Muscle of leg (tissue), 3 donors: ENCODE measurements at regions not wholly inside any gene's neighbourhood (a gene's known extent, or its start where the extent isn't known, plus 50 kb on each side); places are given as distances from the start of the nearest gene placed in this dataset.
"Not testable (repeated sequence)": the region's sequence is repeated elsewhere in the genome, so short reads cannot be mapped to it uniquely, and the experiment has no call there.

Source experiments
- DNase-seq: peaks from one replicate; pipeline ENCODE4 v3.0.0; 2013
- H3K27ac ChIP-seq: one replicate; pipeline ENCODE4 v1.5.1; 2013; ENCODE audit warnings: mild to moderate bottlenecking, low read length, control low read depth
- H3K27me3 ChIP-seq: one replicate; pipeline ENCODE4 v1.6.1; 2013; ENCODE audit warnings: low read length; ENCODE audit not compliant: control insufficient read depth, insufficient read depth
- H3K36me3 ChIP-seq: one replicate; pipeline ENCODE4 v1.6.1; 2013; ENCODE audit warnings: low read length; ENCODE audit not compliant: control insufficient read depth, insufficient read depth
- H3K4me1 ChIP-seq: one replicate; pipeline ENCODE4 v1.6.1; 2013; ENCODE audit warnings: low read length; ENCODE audit not compliant: control insufficient read depth, insufficient read depth
- H3K4me3 ChIP-seq: one replicate; pipeline ENCODE4 v1.5.1; 2013; ENCODE audit warnings: low read length, control low read depth
- H3K9me3 ChIP-seq: replicated peaks from 2 replicates; pipeline ENCODE4 v1.6.1; 2013; ENCODE audit warnings: low read depth, low read length; ENCODE audit not compliant: control insufficient read depth
- WGBS: methylation state at CpG from one replicate; pipeline ENCODE4 v1.1.5; 2013; ENCODE audit warnings: missing lambda C conversion rate; ENCODE audit not compliant: insufficient coverage; 5-methylcytosine and 5-hydroxymethylcytosine counted together

GRCh38 chr10:26952094-26952493, 91.3 kb upstream of the ABI1 start:
- H3K9me3 ChIP-seq = no peaks in the 10 kb centered on the region
- no peaks in the 10 kb centered on the region for H3K36me3 ChIP-seq
- 60% methylated on average over 1 of the region's 3 CpGs for WGBS
- H3K4me3 ChIP-seq = no peak overlapping the region
- no peaks in the 10 kb centered on the region for H3K4me1 ChIP-seq
- no peak for DNase-seq
- no peaks in the 10 kb centered on the region for H3K27me3 ChIP-seq
- no peak overlapping the region for H3K27ac ChIP-seq

- no peaks in the 10 kb centered on the region for H3K9me3 ChIP-seq
- H3K27me3 ChIP-seq = no peaks in the 10 kb centered on the region
- H3K27ac ChIP-seq = no peak overlapping the region
- WGBS = no CpG with 5 or more reads among the region's 1 CpG
- no peaks in the 10 kb centered on the region for H3K36me3 ChIP-seq
- DNase-seq = no peak
- H3K4me3 ChIP-seq = no peak overlapping the region
- H3K4me1 ChIP-seq = no peaks in the 10 kb centered on the region
Observed at GRCh38 chr10:26951650-26952049, 90.9 kb upstream of the ABI1 start.

- H3K27me3 ChIP-seq = peaks cover 6% of the 10 kb centered on the region
- H3K4me3 ChIP-seq = no peak overlapping the region
- H3K27ac ChIP-seq = no peak overlapping the region
- no peak for DNase-seq
- H3K4me1 ChIP-seq = no peaks in the 10 kb centered on the region
- H3K36me3 ChIP-seq = no peaks in the 10 kb centered on the region
- no peaks in the 10 kb centered on the region for H3K9me3 ChIP-seq
Observed at GRCh38 chr10:26950934-26951333, 90.2 kb upstream of the ABI1 start.

- 44% methylated on average over 29 of the region's 29 CpGs for WGBS
Observed at GRCh38 chr10:26946102-26946811, 85.5 kb upstream of the ABI1 start.

GRCh38 chr10:26944261-26944882, 83.6 kb upstream of the ABI1 start:
- Histone ChIP-seq H3K4me1 (peaks cover 3% of the 10 kb centered on the region), H3K36me3 (no peaks in the 10 kb centered on the region), H3K9me3 (no peaks in the 10 kb centered on the region), H3K4me3 (no peak overlapping the region), H3K27ac (no peak overlapping the region), H3K27me3 (peaks cover 7% of the 10 kb centered on the region)
- DNase-seq = no peak
- whole genome bisulfite sequencing = 96% methylated on average over 3 of the region's 18 CpGs

More at GRCh38 chr10:26946102-26946811, 85.5 kb upstream of the ABI1 start:
- Histone ChIP-seq H3K9me3 (no peaks in the 10 kb centered on the region), H3K27me3 (peaks cover 7% of the 10 kb centered on the region), H3K4me3 (no peak overlapping the region), H3K27ac (no peak overlapping the region), H3K36me3 (no peaks in the 10 kb centered on the region), H3K4me1 (no peaks in the 10 kb centered on the region)
- no peak for DNase-seq

- Histone ChIP-seq H3K4me1 (peaks cover 3% of the 10 kb centered on the region), H3K36me3 (no peaks in the 10 kb centered on the region), H3K9me3 (no peaks in the 10 kb centered on the region), H3K27me3 (no peaks in the 10 kb centered on the region), H3K4me3 (no peak overlapping the region), H3K27ac (peak overlapping the region; percentile 55)
- 85% methylated on average over 6 of the region's 8 CpGs for WGBS
- no peak for DNase-seq
Observed at GRCh38 chr10:26939962-26940354, 79.2 kb upstream of the ABI1 start.

GRCh38 chr10:26939290-26939961, 78.7 kb upstream of the ABI1 start:
- Histone ChIP-seq H3K27ac (peak overlapping the region; percentile 65), H3K9me3 (no peaks in the 10 kb centered on the region), H3K27me3 (no peaks in the 10 kb centered on the region), H3K4me3 (peak overlapping the region; percentile 28), H3K36me3 (no peaks in the 10 kb centered on the region), H3K4me1 (peaks cover 3% of the 10 kb centered on the region)
- 83% methylated on average over 17 of the region's 22 CpGs for WGBS
- DNase-seq = peak; percentile 38

- no peaks in the 10 kb centered on the region for H3K27me3 ChIP-seq
- H3K36me3 ChIP-seq = no peaks in the 10 kb centered on the region
- 83% methylated on average over 1 of the region's 4 CpGs for WGBS
Observed at GRCh38 chr10:26938578-26938977, 77.8 kb upstream of the ABI1 start.

GRCh38 chr10:26937371-26937770, 76.6 kb upstream of the ABI1 start:
- DNase-seq = no peak
- no peak overlapping the region for H3K4me3 ChIP-seq
- H3K4me1 ChIP-seq = peaks cover 3% of the 10 kb centered on the region
- 79% methylated on average over 2 of the region's 3 CpGs for WGBS
- no peaks in the 10 kb centered on the region for H3K36me3 ChIP-seq
- H3K9me3 ChIP-seq = no peaks in the 10 kb centered on the region
- H3K27me3 ChIP-seq = no peaks in the 10 kb centered on the region
- no peak overlapping the region for H3K27ac ChIP-seq

More at GRCh38 chr10:26938578-26938977, 77.8 kb upstream of the ABI1 start:
- H3K4me1 ChIP-seq = peaks cover 3% of the 10 kb centered on the region
- no peak for DNase-seq
- peak overlapping the region; percentile 65 for H3K27ac ChIP-seq
- H3K9me3 ChIP-seq = no peaks in the 10 kb centered on the region
- H3K4me3 ChIP-seq = peak overlapping the region; percentile 28

- WGBS = 90% methylated on average over 7 of the region's 11 CpGs
- not testable (repeated sequence) for H3K9me3 ChIP-seq, H3K27ac ChIP-seq, H3K4me1 ChIP-seq, H3K4me3 ChIP-seq, DNase-seq, H3K36me3 ChIP-seq, H3K27me3 ChIP-seq
Observed at GRCh38 chr10:26934190-26934589, 73.4 kb upstream of the ABI1 start.
